Vagina (tissue), 2 donors: ENCODE measurements at regions not wholly inside any gene's neighbourhood (a gene's known extent, or its start where the extent isn't known, plus 50 kb on each side); places are given as distances from the start of the nearest gene placed in this dataset.

Source experiments
- CTCF ChIP-seq, 3 experiments: fragments of 450-650 bp in 2 of 3; fragments of 200-600 bp in 1 of 3; sonication (generic) in 1 of 3; IDR thresholded peaks; one replicate each; pipeline ENCODE4 v1.5.1; 2017 to 2019; ENCODE audit warnings: antibody characterized with exemption in 3 of 3, mild to moderate bottlenecking in 2 of 3, moderate library complexity in 2 of 3
- POLR2A ChIP-seq, 2 donors: fragments of 450-650 bp; IDR thresholded peaks; one replicate each; pipeline ENCODE4 v1.6.1; 2017; ENCODE audit warnings: antibody characterized with exemption in 2 of 2, mild to moderate bottlenecking in 2 of 2, moderate library complexity in 2 of 2
- POLR2AphosphoS5 ChIP-seq, 2 donors: sonication (generic); formaldehyde crosslinking; IDR thresholded peaks; one replicate each; pipeline ENCODE4 v1.9.0; 2017; ENCODE audit warnings: antibody characterized with exemption in 2 of 2, mild to moderate bottlenecking in 2 of 2, low read depth in 1 of 2; ENCODE audit not compliant: insufficient read depth in 1 of 2

- TF ChIP-seq CTCF (IDR thresholded peaks at IDR 0.05): no peak
- TF ChIP-seq POLR2AphosphoS5 (IDR thresholded peaks at IDR 0.05; ENCODE audit: insufficient read depth in 1 of 2, low read depth in 1 of 2): no peak
- no peak for TF ChIP-seq POLR2A (IDR thresholded peaks at IDR 0.05)
These were observed 104.4 kb upstream of the TAB2 start for GRCh38 chr6:149212892-149213801.
